GM21723 (cell line): ENCODE measurements at regions not wholly inside any gene's neighbourhood (a gene's known extent, or its start where the extent isn't known, plus 50 kb on each side); places are given as distances from the start of the nearest gene placed in this dataset.
"Not testable (repeated sequence)": the region's sequence is repeated elsewhere in the genome, so short reads cannot be mapped to it uniquely, and the experiment has no call there.

Experiments used
- ATAC-seq: cut with Tn5 transposase; IDR thresholded peaks from one replicate; pipeline ENCODE4 v1.9.1; 2021; ENCODE audit warnings: mild to moderate bottlenecking, moderate library complexity; ENCODE audit not compliant: unreplicated experiment

DNA sequence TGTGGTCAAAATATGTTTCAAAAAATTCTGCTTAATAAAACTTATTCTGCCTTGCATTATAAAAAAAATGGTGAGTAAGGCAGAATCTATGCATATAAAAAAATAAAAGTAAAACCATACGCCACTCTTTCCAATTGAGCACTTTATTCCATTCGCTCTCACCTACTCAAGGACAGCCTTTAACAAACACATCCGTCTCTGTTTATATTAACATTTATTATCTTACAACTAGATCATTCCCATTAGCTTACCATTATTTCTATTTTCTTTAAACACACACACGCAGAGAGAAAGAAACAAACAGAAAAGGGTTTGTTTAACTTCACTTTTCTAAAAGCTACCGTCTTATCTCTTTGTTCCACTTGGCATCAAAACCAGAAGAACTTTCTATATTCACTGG is 598.9 kb upstream of the CHRM3 start:
- ATAC-seq = no peak

DNA sequence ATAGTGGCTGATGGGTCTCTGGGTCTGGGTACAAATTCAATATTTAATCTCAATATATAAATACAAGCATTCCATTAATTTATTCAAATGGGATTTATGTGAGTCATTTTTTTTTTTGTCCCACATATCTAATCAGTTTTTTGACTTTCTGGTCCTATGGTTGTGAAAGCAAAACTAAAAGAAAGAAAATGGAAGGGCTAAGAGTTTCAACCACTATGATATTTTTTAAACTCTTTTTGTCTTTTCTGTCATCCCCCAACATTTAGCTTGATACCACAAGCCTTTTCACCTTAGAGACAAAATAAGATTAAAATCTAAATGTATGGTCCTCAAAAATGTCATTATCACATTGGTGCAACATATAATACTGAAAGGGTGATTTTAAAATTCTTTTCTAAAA is 602.7 kb upstream of the CHRM3 start:
- ATAC-seq = no peak

DNA sequence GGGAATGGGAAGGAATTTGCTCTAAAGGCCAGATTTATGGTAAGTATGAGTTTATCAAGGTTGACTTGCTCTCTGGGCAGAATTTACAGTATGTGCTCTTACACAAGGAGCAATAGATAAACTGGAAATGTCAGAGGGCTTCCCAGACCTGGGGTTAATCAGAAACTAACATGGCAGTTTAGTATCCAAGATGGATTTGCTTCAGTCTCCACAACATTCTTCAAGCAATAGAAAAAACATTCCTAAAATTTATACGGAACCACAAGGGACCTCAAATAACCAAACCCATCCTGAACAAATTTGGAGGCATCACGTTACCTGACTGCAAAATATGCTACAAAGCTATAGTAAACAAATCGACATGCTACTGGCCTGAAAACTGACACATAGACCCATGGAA is 606.7 kb upstream of the CHRM3 start:
- no peak for ATAC-seq

DNA sequence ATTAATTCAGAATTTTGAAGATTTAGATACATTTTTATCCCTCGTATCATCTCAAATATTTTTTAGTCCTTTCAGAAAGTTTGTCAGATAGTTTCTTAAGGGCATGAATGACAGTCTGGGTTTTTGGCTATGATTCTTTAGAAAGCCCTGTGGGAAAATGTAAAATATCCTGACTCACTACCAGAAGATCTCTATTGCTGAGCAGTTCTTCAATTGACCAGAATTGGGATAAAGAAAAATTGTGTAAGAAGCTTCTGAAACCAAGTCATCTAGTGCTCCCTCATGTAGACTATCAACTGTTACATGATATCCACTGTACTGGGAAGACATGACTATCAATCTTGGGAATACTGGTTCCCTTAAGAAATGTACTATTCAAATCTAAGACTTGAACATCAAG is 608.3 kb upstream of the CHRM3 start:
- no peak for ATAC-seq

DNA sequence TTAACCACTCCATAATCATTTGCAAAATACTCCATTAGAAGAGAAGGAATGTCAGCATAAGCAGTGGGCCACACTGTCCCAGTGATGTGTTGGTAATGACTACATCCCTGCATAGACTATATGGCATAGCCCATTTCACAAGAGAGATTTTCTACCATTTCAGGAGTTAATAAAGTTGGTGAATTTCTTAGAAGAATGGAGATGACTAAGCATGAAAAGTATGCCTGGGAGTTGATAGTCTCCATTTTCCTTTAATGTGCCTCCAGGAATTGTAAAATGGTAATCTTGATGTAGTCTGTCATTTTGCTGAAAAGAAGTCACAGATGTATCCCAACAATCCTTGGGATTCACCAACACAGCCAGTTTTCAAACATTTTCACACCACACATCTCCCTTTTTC is 608.8 kb upstream of the CHRM3 start:
- no peak for ATAC-seq

DNA sequence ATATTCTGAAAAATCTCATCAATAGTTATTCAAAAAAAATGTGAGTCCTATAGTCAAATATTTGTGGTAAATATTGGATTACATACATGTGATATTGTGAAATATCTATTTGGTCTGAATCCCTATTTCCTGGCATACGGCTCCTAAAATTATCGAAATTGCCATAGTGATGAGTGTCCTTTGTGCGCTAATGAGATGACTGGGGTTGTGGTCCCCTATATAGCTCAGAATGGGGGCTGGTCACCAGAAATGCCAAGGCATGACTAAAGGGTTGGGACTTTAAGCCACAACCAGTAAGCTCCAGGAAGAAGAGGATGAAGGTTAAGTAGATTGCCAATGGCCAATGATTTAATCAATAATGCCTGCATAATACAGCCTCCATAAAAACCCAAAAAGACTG is 610.2 kb upstream of the CHRM3 start:
- ATAC-seq = no peak

DNA sequence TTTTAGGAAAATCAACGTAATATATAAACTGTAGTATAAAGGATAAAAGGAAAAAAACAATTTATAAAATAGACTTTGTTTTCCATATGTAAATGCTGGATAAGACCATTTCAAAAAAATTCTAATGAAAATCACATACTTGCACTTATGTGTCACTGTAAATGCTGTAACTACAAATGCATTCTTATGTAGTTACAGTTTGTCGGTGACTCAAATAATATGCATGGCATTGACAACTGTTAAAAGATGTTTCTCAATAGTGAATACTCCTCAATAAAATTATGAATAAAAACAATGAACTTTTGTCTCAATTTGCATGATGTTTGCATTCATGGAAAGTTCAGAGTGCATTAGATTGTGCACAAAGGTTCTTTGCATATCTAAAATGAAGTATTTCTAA is 614.0 kb upstream of the CHRM3 start:
- ATAC-seq = no peak

DNA sequence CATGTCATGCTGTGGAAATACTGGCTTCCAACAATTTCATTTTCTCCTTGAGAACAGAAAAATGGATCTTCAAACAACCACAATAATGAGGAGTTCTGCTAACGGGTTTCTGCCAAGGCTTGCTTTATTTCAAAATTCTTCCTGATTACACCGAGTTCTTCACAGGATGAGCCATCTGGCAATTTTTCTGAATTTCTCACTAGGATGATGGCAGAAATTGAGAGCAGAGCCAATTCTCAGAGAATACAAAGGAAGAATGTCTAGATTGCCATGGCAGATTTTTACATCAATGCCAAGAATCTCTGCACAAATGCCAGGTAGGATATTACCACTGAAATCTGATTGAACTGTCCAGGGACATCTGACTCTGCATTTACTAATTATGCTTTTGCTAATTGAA is 619.0 kb upstream of the CHRM3 start:
- ATAC-seq = no peak

DNA sequence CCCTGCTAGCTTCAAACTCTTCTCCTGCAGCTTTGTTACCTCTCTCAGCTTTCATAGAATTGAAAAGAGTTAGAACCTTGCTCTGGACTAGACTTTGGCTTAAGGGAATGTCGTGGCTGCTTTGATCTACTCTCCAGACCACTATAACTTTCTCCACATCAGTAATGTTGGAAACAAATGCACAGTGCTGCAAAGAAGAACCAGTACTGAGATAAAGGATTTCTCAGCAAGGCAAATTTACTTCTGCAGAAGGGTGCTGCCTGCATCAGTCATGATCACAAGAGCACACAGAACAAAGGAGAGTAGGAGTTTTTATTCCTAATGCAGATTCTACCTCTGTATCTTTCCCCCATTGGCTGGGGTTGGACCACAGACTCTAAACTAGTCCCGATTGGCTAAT is 621.6 kb upstream of the CHRM3 start:
- ATAC-seq = no peak

DNA sequence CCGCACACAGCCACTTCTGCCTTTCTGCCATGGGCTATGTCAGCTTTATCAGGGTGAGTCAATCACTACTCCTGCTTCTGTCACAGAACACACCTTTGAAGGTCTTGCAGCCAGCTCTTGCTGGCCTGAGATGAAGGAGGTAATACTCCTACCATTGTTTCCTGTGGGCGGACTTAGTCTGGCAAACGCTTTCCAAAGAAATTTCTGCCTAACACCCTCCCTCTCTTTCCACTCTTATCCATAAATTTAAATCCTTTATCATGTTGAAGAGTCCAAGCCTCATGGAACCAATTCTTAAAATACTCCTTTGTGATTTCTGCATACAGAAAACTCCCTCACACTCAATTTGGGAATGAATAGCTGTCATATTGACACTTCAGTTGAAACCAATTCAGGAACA is 633.1 kb upstream of the CHRM3 start:
- no peak for ATAC-seq

DNA sequence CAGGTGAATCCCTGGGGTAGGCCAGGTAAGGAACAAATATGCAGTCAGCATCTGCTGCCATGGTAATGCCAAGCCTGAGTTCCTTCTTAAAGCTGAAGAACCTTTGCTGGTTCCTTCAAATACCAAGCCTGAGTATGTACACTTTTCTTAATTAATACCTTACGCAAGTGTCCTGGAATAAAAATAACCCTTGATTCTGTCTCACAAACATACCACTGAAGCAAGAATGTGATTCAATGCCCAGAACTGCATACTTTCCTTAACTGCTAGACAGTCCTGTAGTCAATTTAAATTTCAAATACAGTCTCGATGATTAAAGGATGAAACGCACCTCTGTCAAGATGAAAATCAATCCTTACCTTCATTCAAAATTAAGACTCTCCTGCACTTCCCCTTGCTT is 634.0 kb upstream of the CHRM3 start:
- no peak for ATAC-seq

DNA sequence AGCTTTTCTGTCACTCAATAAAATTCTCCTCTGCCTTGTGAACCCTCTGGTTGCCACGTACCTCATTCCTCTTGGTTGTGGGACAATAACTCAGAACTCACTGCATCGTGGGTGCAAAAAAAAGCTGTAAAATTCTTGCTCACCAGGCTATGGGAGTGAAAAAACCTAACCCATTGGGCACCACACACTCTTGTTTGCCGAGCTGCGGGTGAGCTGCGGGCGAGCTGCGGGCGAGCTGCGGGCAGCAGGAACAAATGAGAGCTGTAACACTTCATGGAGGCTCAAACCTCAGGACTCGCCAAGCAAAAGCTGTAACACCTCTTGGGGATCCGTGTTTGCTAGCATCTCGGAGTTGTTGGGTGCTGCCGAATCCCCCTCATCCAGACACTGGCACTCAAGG is 641.3 kb upstream of the CHRM3 start:
- ATAC-seq = no peak

DNA sequence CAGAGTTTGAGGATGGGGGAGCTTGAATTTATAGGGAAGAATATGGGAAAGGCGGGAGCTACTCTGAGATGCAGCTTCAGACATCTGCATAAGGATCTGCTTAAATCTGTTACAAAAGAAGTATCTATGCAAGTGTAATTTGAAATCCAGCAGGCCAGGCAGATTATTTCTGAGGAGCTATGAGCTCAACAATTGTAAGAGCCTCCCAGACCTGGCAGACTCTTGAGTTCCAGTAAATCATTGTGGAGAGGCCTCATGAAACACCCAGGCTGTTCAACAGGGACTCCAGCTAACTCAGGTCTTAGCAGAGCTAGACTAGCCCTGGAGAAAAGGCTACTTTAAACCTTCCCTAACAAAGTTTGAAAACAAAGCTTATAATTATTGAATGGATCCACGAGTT is 647.5 kb upstream of the CHRM3 start:
- no peak for ATAC-seq

DNA sequence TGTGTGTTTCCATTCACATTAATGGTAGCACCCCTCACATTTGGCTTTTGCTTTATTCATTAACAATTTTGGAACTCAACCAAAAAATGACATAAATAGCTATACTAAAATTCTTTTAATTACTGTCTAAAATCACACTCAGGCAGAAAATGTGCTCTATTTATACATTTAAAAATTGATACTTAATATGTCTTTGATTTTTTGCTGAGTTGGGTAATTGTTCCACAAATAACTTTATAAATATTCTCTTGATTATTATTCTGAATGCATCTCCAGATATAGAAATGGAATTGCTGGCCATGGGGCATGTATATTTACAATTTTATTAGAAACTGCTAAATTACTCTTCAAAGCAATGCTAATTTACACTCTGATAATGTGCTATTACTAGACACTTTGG is 658.7 kb upstream of the CHRM3 start:
- ATAC-seq = no peak

DNA sequence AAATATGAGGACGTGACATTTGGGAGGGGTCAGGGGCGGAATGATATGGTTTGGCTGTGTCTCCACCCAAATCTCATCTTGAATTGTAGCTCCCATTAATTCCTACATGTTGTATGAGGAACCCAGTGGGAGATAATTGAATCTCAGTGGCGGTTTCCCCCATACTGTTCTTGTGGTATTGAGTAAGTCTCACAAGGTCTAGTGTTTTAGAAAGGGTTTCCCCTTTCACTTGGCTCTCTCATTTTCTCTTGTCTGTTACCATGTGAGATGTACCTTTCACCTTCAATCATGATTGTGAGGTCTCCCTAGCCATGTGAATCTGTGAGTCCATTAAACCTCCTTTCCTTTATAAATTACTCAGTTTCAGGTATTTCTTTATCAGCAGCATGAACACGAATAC is 663.6 kb upstream of the CHRM3 start:
- ATAC-seq = no peak

DNA sequence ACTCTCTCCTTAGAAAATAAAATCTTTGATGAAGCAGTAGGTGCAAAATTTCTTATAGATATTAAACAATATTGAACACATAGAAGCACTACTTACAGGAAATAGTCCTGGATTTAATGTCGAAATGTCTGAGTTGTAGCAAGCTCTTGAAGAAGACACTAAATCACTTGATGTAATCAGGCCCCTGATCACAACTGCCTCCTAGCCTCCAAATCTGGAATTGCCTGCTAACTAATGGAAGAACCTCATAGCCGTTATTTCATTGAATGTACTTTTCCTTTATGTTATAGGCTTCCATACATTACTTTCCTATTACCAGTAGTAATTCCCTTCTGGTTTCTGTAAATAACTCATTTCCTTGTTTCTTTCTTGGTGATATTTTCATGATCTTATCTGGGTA is 675.7 kb upstream of the CHRM3 start:
- no peak for ATAC-seq

DNA sequence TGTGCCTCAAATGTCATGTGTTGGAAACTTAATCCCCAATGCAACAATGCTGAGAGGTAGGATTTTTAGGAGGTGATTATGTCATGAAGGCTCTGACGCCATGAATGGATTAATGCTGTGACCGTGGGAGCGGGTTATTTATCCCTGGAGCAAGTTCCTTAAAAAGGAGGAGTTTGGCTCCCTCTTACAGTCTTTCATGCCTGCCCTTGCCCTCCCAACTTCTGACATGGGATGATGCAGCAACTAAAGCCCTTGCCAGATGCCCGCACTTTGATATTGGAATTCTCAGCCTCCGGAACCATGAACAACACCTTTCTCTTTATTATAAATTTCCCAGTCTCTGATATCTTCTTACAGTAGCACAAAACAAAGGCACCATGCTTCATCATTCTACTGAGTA is 685.3 kb upstream of the CHRM3 start:
- ATAC-seq = no peak

DNA sequence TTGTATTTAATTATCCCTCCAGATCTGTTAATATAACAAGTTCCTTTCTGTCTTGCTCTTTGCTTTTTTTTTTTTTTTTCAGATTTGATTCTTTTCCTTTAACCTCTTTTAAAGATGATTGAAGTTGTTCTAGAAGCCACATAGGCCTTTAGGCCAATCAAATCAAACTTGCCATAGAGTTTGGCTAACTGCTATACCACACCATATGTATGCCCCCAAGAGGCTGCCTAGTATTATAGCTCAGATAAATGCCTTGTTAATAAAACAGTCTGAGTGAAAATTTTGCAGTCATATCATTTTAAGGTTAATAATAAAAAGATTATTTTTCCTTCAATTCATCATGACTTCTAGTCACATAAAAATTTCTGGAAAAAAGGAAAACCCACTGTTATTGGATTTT is 696.0 kb upstream of the CHRM3 start:
- ATAC-seq = no peak

DNA sequence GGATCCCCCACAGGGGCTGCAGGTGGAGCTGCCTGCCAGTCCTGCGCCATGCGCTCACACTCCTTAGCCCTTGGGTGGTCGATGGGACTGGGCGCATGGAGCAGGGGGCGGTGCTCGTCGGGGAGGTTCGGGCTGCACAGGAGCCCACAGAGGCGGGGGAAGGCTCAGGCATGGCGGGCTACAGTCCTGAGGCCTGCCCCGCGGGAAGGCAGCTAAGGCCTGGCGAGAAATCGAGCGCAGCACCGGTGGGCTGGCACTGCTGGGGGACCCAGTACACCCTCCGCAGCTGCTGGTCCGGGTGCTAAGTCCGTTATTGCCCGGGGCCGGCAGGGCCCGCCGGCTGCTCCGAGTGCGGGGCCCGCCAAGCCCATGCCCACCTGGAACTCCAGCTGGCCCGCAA is 701.8 kb upstream of the CHRM3 start:
- not testable (repeated sequence) for ATAC-seq

DNA sequence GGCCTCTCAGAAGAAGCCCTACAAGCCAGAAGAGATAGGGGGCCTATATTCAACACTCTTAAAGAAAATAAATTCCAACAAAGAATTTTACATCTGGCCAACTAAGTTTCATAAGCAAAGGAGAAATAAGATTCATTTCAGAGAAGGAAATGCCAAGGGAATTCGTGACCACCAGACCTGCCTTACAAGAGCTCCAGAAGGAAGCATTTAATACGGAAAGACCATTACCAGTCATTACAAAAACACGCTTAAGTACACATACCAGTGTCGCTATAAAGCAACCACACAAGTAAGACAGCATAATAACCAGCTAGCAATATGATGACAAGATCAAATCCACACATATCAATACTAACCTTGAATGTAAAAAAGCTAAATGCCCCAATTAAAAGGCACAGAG is 704.9 kb upstream of the CHRM3 start:
- ATAC-seq = no peak

DNA sequence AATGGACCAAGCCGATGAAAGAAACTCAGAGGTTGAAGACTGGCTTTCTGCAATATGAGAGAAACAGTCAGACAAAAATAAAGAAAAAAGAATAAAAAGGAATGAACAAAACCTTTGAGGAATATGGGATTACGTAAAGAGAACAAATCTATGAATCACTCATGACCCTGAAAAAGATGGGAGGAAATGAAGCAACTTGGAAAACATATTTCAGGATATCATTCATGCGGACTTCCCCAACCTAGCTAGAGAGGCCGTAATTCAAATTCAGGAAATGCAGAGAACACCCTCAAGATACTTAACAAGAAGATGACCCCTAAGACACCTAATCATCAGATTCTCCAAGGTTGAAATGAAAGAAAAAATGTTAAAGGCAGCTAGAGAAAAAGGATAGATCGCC is 705.3 kb upstream of the CHRM3 start:
- no peak for ATAC-seq

DNA sequence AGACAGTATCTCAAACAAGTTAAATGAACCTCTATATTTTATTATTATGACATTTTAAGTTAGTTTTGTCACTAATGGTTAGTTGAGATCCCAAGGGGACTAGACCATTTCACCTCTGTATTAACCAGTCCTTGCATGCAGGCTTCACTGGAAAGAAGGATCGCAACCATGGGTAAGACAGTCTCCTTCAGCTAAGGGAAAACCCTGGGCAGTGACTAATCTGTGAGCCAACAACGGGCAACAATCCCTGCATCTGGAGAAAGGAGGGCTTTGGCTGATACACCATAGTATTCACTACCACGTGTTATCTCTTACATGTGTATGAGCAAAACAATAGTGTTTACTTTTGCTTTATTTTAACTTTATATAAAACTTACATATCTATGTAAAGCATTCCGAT is 708.8 kb upstream of the CHRM3 start:
- no peak for ATAC-seq

DNA sequence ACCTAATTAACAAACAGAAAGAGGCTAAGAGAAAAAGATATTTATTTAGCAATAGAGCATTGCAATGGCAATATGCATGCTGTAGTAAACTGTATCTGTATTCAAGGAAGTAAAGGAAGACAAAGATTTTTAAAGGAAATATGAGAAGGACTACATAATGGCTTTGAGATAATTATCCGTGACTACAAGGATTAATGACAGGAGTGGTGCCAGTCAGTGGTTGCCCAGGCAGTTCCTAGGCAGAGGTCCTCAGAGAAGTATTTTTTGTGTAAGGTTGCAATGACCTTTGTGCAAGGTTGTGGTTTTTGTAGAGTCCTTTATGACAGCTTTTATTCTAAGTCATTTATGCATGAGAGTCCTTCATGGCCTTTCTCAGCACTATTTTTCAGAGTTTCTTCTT is 711.1 kb upstream of the CHRM3 start:
- no peak for ATAC-seq

DNA sequence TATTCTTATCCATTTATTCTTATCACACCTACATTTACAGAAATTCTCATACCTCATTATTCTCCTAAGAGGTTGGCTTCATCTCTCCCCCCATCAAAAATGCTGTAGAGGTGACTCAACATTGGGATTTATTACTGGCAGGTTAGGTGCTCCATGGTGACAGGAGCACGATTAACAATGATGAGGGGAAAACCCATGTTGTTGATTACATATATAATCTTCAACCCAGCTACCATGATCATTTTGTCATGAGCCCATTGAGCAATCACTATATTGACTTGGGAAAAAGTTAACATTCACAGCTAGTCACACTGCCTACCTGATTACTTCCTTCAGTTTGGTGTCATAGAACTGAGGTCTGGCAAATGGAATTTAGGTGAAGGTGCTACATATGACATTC is 712.1 kb upstream of the CHRM3 start:
- no peak for ATAC-seq
